NOMO-1 treated with dmso at 0.1 percent for 144 hours (cell line): ENCODE measurements at regions not wholly inside any gene's neighbourhood (a gene's known extent, or its start where the extent isn't known, plus 50 kb on each side); places are given as distances from the start of the nearest gene placed in this dataset.
"Not testable (repeated sequence)": the region's sequence is repeated elsewhere in the genome, so short reads cannot be mapped to it uniquely, and the experiment has no call there.

ENCODE experiments used
- DNase-seq: peaks from one replicate; lab custom pipeline; 2025; ENCODE audit not compliant: unreplicated experiment; lab: John Stamatoyannopoulos, UW

DNA sequence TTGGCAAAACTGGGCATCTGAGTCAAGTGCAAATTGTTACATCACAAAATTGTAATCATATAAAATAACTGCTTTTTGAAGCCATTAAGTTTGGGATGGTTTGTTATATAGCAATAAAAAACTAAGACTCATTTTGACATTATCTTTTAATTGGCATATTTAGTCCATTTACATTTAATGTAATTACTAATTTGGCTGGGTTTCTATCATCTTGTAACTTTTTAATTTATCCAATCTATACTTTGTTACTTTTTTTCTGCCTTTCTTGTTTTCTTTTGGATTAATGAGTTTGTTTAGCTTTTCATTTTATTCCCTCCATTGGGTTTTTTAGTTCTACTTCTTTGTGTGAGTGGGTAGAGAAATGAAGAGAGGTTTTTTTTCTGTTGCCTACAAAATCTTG lies 76.3 kb downstream of the DRAM2 start:
- DNase-seq: no peak

GRCh38 chr1:111062624-111063023 lies 77.3 kb downstream of the DRAM2 start:
- DNase-seq: no peak

DNA sequence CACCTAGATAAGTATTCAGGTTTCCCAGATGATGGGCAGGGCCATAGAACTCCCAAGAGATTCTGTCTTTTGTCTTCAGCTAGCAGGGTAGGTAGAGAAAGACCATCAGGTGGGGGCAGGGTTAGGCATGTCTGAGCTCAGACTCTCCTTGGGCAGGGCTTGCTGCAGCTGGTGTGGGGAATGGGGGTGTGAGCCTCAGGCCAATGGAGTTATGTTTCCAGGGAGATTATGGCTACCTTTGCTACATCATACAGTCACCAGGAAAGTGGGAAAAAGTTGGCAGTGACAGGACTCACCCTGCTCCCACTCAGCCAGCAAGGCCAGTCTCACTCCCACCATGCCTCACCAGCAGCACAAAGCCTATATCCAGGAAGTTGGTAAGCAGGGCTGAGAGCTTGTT lies 77.8 kb downstream of the DRAM2 start:
- no peak for DNase-seq

DNA sequence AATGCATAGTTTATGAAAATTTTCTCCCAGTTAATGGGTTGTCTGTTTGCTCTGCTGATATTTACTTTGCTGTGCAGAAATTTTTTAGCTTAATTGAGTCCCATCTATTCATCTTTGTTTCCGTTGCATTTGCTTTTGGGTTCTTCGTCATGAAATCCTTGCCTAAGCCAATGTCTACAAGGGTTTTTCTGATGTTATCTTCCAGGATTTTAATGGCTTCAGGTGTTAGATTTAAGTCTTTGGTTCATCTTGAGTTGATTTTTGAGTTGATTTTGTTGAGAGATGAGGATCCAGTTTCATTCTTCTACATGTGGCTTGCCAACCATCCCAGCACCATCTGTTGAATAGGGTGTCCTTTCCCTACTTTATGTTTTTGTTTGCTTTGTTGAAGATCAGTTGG lies 85.2 kb downstream of the DRAM2 start:
- DNase-seq: no peak

- DNase-seq: no peak
Observed at GRCh38 chr1:111052246-111052645, 87.6 kb downstream of the DRAM2 start.

GRCh38 chr1:111048253-111048652 lies 84.5 kb upstream of the LRIF1 start:
- not testable (repeated sequence) for DNase-seq

GRCh38 chr1:111045033-111045722 lies 81.5 kb upstream of the LRIF1 start:
- DNase-seq: no peak

GRCh38 chr1:111032295-111032897 lies 68.7 kb upstream of the LRIF1 start:
- no peak for DNase-seq

DNA sequence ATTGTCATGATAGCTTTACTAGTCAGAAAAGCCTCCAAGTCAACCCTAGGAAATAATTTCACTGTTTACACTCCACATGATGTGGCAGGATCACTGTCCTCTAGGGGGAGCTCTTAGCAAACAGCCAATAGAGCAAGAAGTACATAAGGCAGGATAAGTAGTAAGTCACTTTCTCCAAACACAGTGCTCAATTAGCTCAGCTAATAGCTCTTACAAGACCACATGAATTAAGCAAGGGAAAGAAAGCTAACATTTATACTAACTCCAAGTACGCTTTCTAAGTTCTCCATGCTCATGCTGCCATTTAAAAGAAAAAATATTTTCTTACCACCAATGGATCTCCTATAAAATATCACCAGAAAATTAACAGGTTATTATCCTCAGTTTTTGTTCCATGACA lies 66.9 kb upstream of the LRIF1 start:
- peak; percentile 33 for DNase-seq

DNA sequence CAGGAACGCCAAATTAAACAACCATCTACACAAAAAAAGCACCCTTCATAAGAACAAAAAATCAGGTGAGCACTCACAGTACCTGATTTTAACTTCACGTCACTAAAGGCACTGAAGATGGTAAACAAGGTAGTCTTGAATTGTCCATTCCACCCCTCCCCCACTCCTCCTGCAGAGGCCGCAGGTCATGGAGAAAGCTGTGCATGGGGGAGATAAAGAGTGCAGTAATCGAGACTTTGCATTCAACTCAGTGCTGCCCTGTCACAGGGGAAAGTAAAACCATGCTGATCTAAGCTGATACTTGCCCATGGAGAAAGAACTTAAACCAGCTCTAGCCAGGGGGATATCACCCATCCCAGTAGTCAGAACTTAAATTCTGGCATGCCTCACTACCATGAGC lies 61.4 kb upstream of the LRIF1 start:
- DNase-seq: no peak

GRCh38 chr1:111015222-111015621 lies 51.5 kb upstream of the LRIF1 start:
- DNase-seq: no peak
